HG02884 (cell line): ENCODE measurements at regions not wholly inside any gene's neighbourhood (a gene's known extent, or its start where the extent isn't known, plus 50 kb on each side); places are given as distances from the start of the nearest gene placed in this dataset.

Experiments used
- ATAC-seq: cut with Tn5 transposase; IDR thresholded peaks from one replicate; pipeline ENCODE4 v1.9.1; 2021; ENCODE audit warnings: mild to moderate bottlenecking, moderate library complexity; ENCODE audit not compliant: unreplicated experiment

- no peak for ATAC-seq
These were observed 877.2 kb downstream of the TLE4 start for GRCh38 chr9:80448996-80449395.

- ATAC-seq, result no peak
These were observed 876.1 kb downstream of the TLE4 start for GRCh38 chr9:80447876-80448275.

- no peak for ATAC-seq
These were observed 869.0 kb downstream of the TLE4 start for GRCh38 chr9:80440724-80441123.

- ATAC-seq, result no peak
These were observed 866.1 kb downstream of the TLE4 start for GRCh38 chr9:80437825-80438224.

- ATAC-seq, result no peak
These were observed 865.4 kb downstream of the TLE4 start for GRCh38 chr9:80437091-80437640.

GRCh38 chr9:80435591-80435990 lies 863.8 kb downstream of the TLE4 start:
- no peak for ATAC-seq

- ATAC-seq, result no peak
These were observed 855.2 kb downstream of the TLE4 start for GRCh38 chr9:80426992-80427391.

GRCh38 chr9:80417211-80417773 lies 845.5 kb downstream of the TLE4 start:
- ATAC-seq, result no peak

GRCh38 chr9:80410106-80410505 lies 838.3 kb downstream of the TLE4 start:
- no peak for ATAC-seq

- no peak for ATAC-seq
These were observed 835.5 kb downstream of the TLE4 start for GRCh38 chr9:80407220-80407619.

GRCh38 chr9:80401243-80401642 lies 829.5 kb downstream of the TLE4 start:
- ATAC-seq, result no peak

GRCh38 chr9:80400624-80401230 lies 829.0 kb downstream of the TLE4 start:
- ATAC-seq, result no peak

- ATAC-seq, result no peak
These were observed 827.8 kb downstream of the TLE4 start for GRCh38 chr9:80399606-80400005.

GRCh38 chr9:80387828-80388227 lies 816.1 kb downstream of the TLE4 start:
- no peak for ATAC-seq

GRCh38 chr9:80385246-80385645 lies 813.5 kb downstream of the TLE4 start:
- no peak for ATAC-seq

- no peak for ATAC-seq
These were observed 811.6 kb downstream of the TLE4 start for GRCh38 chr9:80383331-80383730.

- no peak for ATAC-seq
These were observed 810.6 kb downstream of the TLE4 start for GRCh38 chr9:80382211-80382891.

GRCh38 chr9:80380301-80380700 lies 808.5 kb downstream of the TLE4 start:
- ATAC-seq, result no peak

- no peak for ATAC-seq
These were observed 807.0 kb downstream of the TLE4 start for GRCh38 chr9:80378669-80379293.

- ATAC-seq, result no peak
These were observed 804.4 kb downstream of the TLE4 start for GRCh38 chr9:80376180-80376579.

- no peak for ATAC-seq
These were observed 803.7 kb downstream of the TLE4 start for GRCh38 chr9:80375477-80375876.

GRCh38 chr9:80369641-80370040 lies 797.9 kb downstream of the TLE4 start:
- ATAC-seq, result no peak
